Epithelial cell of esophagus (primary cell): ENCODE measurements at regions not wholly inside any gene's neighbourhood (a gene's known extent, or its start where the extent isn't known, plus 50 kb on each side); places are given as distances from the start of the nearest gene placed in this dataset.
A peak's percentile ranks its signal among the peaks of the same experiment; 100 is the strongest.

ENCODE experiments used
- DNase-seq: peaks from one replicate; pipeline ENCODE4 v3.0.0; 2010; ENCODE audit warnings: low read depth
- H3K4me3 ChIP-seq: 2 replicates; pipeline ENCODE4 v1.5.1; 2011; ENCODE audit warnings: mild to moderate bottlenecking, low read length, control low read depth
- CTCF ChIP-seq: IDR thresholded peaks from 2 replicates; pipeline ENCODE4 v1.5.1; 2011; ENCODE audit warnings: low read depth, mild to moderate bottlenecking, low read length, control low read depth, inconsistent platforms; ENCODE audit not compliant: insufficient read depth; ENCODE audit errors: missing control alignments

GRCh38 chr2:58686776-58687175, 445.7 kb upstream of the FANCL start:
- TF ChIP-seq CTCF = no peak
- DNase-seq = no peak
- H3K4me3 ChIP-seq = no peak overlapping the region

- TF ChIP-seq CTCF = no peak
- H3K4me3 ChIP-seq = no peak overlapping the region
- peak; percentile 20 for DNase-seq
Measured at GRCh38 chr2:58680755-58681310, 439.7 kb upstream of the FANCL start.

GRCh38 chr2:58677748-58678147, 436.6 kb upstream of the FANCL start:
- TF ChIP-seq CTCF = no peak
- no peak for DNase-seq
- no peak overlapping the region for H3K4me3 ChIP-seq

GRCh38 chr2:58671675-58672074, 430.6 kb upstream of the FANCL start:
- no peak for TF ChIP-seq CTCF

GRCh38 chr2:58669998-58670397, 428.9 kb upstream of the FANCL start:
- no peak for TF ChIP-seq CTCF
- no peak overlapping the region for H3K4me3 ChIP-seq
- no peak for DNase-seq

More at GRCh38 chr2:58671675-58672074, 430.6 kb upstream of the FANCL start:
- DNase-seq = no peak
- H3K4me3 ChIP-seq = no peak overlapping the region

GRCh38 chr2:58667137-58667774, 426.1 kb upstream of the FANCL start:
- TF ChIP-seq CTCF = no peak
- H3K4me3 ChIP-seq = no peak overlapping the region
- DNase-seq = peak; percentile 45
